HG03378 (cell line): ENCODE measurements at regions not wholly inside any gene's neighbourhood (a gene's known extent, or its start where the extent isn't known, plus 50 kb on each side); places are given as distances from the start of the nearest gene placed in this dataset.
A peak's percentile ranks its signal among the peaks of the same experiment; 100 is the strongest.

ENCODE experiments used
- ATAC-seq: cut with Tn5 transposase; IDR thresholded peaks from one replicate; pipeline ENCODE4 v1.9.1; 2021; ENCODE audit warnings: mild to moderate bottlenecking, moderate library complexity; ENCODE audit not compliant: unreplicated experiment

- peak; percentile 84 for ATAC-seq
Observed at GRCh38 chr5:92907938-92908606, 672.9 kb downstream of the NR2F1-AS1 start.

GRCh38 chr5:92906798-92907376 is 674.1 kb downstream of the NR2F1-AS1 start:
- ATAC-seq, result no peak

- no peak for ATAC-seq
Observed at GRCh38 chr5:92904021-92904420, 677.0 kb downstream of the NR2F1-AS1 start.

- no peak for ATAC-seq
Observed at GRCh38 chr5:92899611-92900010, 681.4 kb downstream of the NR2F1-AS1 start.

- no peak for ATAC-seq
Observed at GRCh38 chr5:92896722-92897121, 684.3 kb downstream of the NR2F1-AS1 start.

- no peak for ATAC-seq
Observed at GRCh38 chr5:92890841-92891244, 690.2 kb downstream of the NR2F1-AS1 start.

GRCh38 chr5:92889140-92889539 is 691.9 kb downstream of the NR2F1-AS1 start:
- ATAC-seq, result no peak

GRCh38 chr5:92887254-92887653 is 693.8 kb downstream of the NR2F1-AS1 start:
- ATAC-seq, result no peak

- ATAC-seq, result no peak
Observed at GRCh38 chr5:92886751-92887150, 694.3 kb downstream of the NR2F1-AS1 start.

GRCh38 chr5:92885950-92886349 is 695.1 kb downstream of the NR2F1-AS1 start:
- ATAC-seq, result no peak

GRCh38 chr5:92884469-92884868 is 696.5 kb downstream of the NR2F1-AS1 start:
- no peak for ATAC-seq

GRCh38 chr5:92879806-92880543 is 701.0 kb downstream of the NR2F1-AS1 start:
- ATAC-seq, result no peak

- ATAC-seq, result no peak
Observed at GRCh38 chr5:92874790-92875189, 706.2 kb downstream of the NR2F1-AS1 start.

- ATAC-seq, result no peak
Observed at GRCh38 chr5:92868442-92868841, 712.6 kb downstream of the NR2F1-AS1 start.

GRCh38 chr5:92864591-92864990 is 716.4 kb downstream of the NR2F1-AS1 start:
- no peak for ATAC-seq

- ATAC-seq, result no peak
Observed at GRCh38 chr5:92863666-92864065, 717.4 kb downstream of the NR2F1-AS1 start.

GRCh38 chr5:92861531-92862285 is 719.3 kb downstream of the NR2F1-AS1 start:
- ATAC-seq, result no peak

GRCh38 chr5:92860061-92860460 is 721.0 kb downstream of the NR2F1-AS1 start:
- no peak for ATAC-seq

GRCh38 chr5:92852219-92852618 is 728.8 kb downstream of the NR2F1-AS1 start:
- no peak for ATAC-seq

- no peak for ATAC-seq
Observed at GRCh38 chr5:92850886-92851285, 730.1 kb downstream of the NR2F1-AS1 start.

GRCh38 chr5:92849756-92850155 is 731.3 kb downstream of the NR2F1-AS1 start:
- no peak for ATAC-seq
